A549 (cell line): ENCODE measurements at regions not wholly inside any gene's neighbourhood (a gene's known extent, or its start where the extent isn't known, plus 50 kb on each side); places are given as distances from the start of the nearest gene placed in this dataset.

Source experiments
- CHD2 ChIP-seq: fragments of 150-350 bp; IDR thresholded peaks from 2 replicates; pipeline ENCODE4 v1.6.1; 2014; ENCODE audit warnings: low read length; ENCODE audit not compliant: partially characterized antibody
- FOXS1 ChIP-seq: fragments of 250-450 bp; sonication (Bioruptor Pico); IDR thresholded peaks from 2 replicates; pipeline ENCODE4 v1.5.0; 2020; ENCODE audit warnings: mild to moderate bottlenecking, moderate library complexity
- JUN ChIP-seq, 2 experiments: fragments of >200 bp; sonication (Bioruptor Twin); formaldehyde crosslinking; IDR thresholded peaks; 2 replicates in 1 of 2; 3 replicates in 1 of 2; pipeline ENCODE4 v1.6.1; 2016 to 2017
- MAX ChIP-seq: IDR thresholded peaks from 2 replicates; pipeline ENCODE4 v1.6.1; 2012
- PHF8 ChIP-seq: fragments of 200-600 bp; sonication (generic); IDR thresholded peaks from 2 replicates; pipeline ENCODE4 v1.6.1; 2016; ENCODE audit warnings: low read depth, mild to moderate bottlenecking, antibody characterized with exemption, moderate library complexity, borderline replicate concordance
- POLR2A ChIP-seq: IDR thresholded peaks from 2 replicates; pipeline ENCODE4 v1.6.1; 2012; ENCODE audit warnings: mild to moderate bottlenecking, low read length
- RFX5 ChIP-seq: fragments of 450-650 bp; IDR thresholded peaks from 2 replicates; pipeline ENCODE4 v1.7.1; 2014; ENCODE audit warnings: antibody characterized with exemption, mild to moderate bottlenecking, moderate library complexity
- TF ChIP-seq, protein P1 (sequence below): fragments of >200 bp; sonication (Bioruptor Twin); formaldehyde crosslinking; IDR thresholded peaks from 3 replicates; pipeline ENCODE4 v1.5.1; 2016

DNA sequence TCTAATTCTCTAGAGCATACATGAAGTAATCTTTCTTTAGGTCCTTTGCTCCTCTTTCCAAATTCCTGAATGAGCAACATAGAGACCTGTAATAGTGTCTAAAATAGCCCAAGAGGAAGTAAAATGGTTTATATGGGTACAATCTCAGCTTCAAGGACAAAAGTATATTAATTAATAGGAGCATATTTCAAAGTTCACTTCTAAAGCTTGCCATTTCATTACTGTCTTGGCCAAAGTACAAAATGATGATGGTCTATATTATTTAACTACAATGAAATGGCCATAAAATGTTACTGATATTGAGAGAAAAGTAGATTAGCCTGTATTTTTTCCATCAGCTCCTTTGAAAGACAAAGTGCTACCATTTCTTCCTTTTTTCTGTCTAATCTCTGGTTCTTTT, 410.4 kb upstream of the NOVA1 start:
- TF ChIP-seq POLR2A, result no peak
- TF ChIP-seq, protein P1, sequence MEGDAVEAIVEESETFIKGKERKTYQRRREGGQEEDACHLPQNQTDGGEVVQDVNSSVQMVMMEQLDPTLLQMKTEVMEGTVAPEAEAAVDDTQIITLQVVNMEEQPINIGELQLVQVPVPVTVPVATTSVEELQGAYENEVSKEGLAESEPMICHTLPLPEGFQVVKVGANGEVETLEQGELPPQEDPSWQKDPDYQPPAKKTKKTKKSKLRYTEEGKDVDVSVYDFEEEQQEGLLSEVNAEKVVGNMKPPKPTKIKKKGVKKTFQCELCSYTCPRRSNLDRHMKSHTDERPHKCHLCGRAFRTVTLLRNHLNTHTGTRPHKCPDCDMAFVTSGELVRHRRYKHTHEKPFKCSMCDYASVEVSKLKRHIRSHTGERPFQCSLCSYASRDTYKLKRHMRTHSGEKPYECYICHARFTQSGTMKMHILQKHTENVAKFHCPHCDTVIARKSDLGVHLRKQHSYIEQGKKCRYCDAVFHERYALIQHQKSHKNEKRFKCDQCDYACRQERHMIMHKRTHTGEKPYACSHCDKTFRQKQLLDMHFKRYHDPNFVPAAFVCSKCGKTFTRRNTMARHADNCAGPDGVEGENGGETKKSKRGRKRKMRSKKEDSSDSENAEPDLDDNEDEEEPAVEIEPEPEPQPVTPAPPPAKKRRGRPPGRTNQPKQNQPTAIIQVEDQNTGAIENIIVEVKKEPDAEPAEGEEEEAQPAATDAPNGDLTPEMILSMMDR, result no peak
- no peak for TF ChIP-seq PHF8
- TF ChIP-seq MAX, result no peak
- no peak for TF ChIP-seq CHD2
- no peak for TF ChIP-seq RFX5
- TF ChIP-seq JUN (IDR thresholded peaks at IDR 0.05), result no peak
- no peak for TF ChIP-seq FOXS1 (CRISPR knock-in tag)
